ENCODE measurements at regions not wholly inside any gene's neighbourhood (a gene's known extent, or its start where the extent isn't known, plus 50 kb on each side); places are given as distances from the start of the nearest gene placed in this dataset.

DNA sequence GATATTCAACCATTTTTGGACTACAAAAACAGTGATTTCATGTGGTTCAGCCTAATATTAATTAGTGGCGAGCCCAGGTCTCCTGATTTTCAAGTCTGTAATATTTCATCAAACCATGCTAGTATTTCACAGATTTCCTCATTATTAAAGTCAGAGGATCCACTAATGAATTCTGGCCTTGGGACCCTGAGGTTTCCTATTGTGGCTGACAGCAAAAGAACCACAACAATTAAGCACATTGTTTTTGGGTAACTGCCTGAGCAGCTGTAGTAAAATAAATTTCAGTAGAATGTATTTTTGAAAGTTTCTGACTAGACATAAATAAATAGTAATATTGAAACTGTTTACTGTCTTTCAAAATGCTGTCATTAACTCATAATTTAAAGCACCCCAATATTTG lies 630.7 kb upstream of the MMS22L start:
- no peak for TF ChIP-seq CTCF (IDR thresholded peaks at IDR 0.05; ENCODE audit: insufficient read depth, missing control alignments)
- FAIRE-seq (no peak), DNase-seq (ENCODE audit: insufficient read length, low spot score) (no peak)

GRCh38 chr6:97914912-97915311 lies 631.9 kb upstream of the MMS22L start:
- FAIRE-seq (no peak), DNase-seq (ENCODE audit: insufficient read length, low spot score) (no peak)
- no peak for TF ChIP-seq CTCF (IDR thresholded peaks at IDR 0.05; ENCODE audit: insufficient read depth, missing control alignments)

DNA sequence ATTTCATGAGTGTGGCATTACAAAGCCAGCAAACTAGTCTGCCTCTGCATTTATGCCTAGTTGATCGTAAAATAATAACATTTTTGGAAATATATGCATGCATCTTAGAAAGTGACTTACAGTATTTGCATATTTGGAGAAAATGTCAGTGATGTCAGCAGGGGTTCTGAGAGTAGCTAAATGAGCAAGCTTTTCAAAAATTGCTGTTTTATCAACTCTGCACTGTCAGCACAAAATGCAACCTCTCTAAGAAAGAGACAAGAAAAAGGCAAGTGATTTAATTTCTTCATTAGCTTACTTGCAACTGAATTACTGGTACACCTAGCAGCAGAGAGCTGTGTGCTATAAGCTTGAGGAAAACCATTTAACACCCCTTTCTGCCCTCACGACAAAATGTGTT lies 632.5 kb upstream of the MMS22L start:
- FAIRE-seq, result no peak
- no peak for TF ChIP-seq CTCF (IDR thresholded peaks at IDR 0.05; ENCODE audit: insufficient read depth, missing control alignments)
- DNase-seq (ENCODE audit: insufficient read length, low spot score), result no peak

DNA sequence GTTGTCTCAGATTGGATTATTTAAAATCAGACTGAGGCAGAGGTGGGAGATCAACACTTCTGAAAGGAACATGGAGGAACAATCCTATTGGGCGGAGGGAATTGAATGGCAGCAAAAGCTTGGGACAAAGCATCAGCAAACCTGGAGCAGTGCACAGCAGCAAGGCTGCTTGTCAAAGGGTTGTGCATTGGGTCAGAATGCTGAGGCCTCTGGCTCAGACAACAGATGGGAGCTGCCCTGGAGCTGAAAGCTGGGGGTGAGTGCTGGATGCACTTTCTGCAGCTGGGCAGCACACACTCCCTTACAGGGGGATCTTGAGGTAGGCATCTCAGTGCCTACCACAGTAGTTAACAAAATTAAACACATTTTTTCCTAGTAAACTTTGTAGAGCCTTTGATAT lies 634.4 kb upstream of the MMS22L start:
- TF ChIP-seq CTCF (IDR thresholded peaks at IDR 0.05; ENCODE audit: insufficient read depth, missing control alignments), result no peak
- no peak for DNase-seq (ENCODE audit: insufficient read length, low spot score)
- no peak for FAIRE-seq

- DNase-seq (ENCODE audit: insufficient read length, low spot score) (no peak), FAIRE-seq (no peak)
- no peak for TF ChIP-seq CTCF (IDR thresholded peaks at IDR 0.05; ENCODE audit: insufficient read depth, missing control alignments)
Measured at GRCh38 chr6:97919046-97919445, 636.0 kb upstream of the MMS22L start.

DNA sequence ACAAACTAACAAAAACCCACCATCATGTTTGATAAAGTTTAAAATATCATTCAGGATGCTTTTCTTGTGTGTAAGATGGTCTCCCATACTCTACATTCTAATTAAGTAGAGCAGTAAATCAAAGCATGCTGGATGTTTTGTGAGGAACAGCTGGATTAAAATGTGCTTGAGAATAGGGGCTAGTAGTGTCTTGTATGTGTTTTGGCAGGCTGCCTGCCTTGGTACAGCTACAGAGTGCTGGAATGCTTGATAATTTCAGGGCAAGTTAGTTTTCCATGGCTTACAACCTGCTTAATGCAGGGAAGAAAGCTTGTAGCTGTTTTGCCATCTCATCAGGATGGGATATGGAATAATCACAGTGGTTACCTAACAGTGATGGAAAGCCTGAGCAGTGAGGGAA lies 636.6 kb upstream of the MMS22L start:
- DNase-seq (ENCODE audit: insufficient read length, low spot score) (no peak), FAIRE-seq (peak; percentile 11)
- no peak for TF ChIP-seq CTCF (IDR thresholded peaks at IDR 0.05; ENCODE audit: insufficient read depth, missing control alignments)

DNA sequence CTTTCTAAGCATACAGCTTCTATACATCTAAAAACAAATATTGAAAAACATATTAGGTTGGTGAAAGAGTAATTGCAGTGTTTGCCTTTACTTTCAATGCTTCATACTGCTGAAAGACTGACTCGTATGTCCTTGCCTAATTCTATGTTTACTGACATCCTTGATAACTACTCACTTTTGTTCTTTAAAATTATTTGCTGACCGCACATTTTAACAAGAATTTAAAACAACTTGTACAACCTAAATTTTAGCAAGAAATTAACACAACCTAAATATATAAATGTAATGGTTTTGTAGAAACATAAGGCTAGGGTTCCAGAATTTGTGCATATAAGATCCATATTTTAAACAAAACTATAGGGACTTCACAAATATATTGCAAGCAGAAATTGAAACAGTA lies 640.2 kb upstream of the MMS22L start:
- FAIRE-seq, result no peak
- DNase-seq (ENCODE audit: insufficient read length, low spot score), result no peak
- TF ChIP-seq CTCF (IDR thresholded peaks at IDR 0.05; ENCODE audit: insufficient read depth, missing control alignments), result no peak
